Fibroblast of villous mesenchyme (primary cell): ENCODE measurements at regions not wholly inside any gene's neighbourhood (a gene's known extent, or its start where the extent isn't known, plus 50 kb on each side); places are given as distances from the start of the nearest gene placed in this dataset.

Experiments
- DNase-seq: peaks from one replicate; pipeline ENCODE4 v3.0.0-alpha.2; 2010; ENCODE audit warnings: low read depth
- H3K4me3 ChIP-seq: 2 replicates; pipeline ENCODE4 v1.5.1; 2011; ENCODE audit warnings: low read depth, mild to moderate bottlenecking, low read length
- CTCF ChIP-seq: IDR thresholded peaks from 2 replicates; pipeline ENCODE4 v1.5.1; 2012; ENCODE audit warnings: low read depth, mild to moderate bottlenecking, low read length; ENCODE audit not compliant: insufficient read depth

DNA sequence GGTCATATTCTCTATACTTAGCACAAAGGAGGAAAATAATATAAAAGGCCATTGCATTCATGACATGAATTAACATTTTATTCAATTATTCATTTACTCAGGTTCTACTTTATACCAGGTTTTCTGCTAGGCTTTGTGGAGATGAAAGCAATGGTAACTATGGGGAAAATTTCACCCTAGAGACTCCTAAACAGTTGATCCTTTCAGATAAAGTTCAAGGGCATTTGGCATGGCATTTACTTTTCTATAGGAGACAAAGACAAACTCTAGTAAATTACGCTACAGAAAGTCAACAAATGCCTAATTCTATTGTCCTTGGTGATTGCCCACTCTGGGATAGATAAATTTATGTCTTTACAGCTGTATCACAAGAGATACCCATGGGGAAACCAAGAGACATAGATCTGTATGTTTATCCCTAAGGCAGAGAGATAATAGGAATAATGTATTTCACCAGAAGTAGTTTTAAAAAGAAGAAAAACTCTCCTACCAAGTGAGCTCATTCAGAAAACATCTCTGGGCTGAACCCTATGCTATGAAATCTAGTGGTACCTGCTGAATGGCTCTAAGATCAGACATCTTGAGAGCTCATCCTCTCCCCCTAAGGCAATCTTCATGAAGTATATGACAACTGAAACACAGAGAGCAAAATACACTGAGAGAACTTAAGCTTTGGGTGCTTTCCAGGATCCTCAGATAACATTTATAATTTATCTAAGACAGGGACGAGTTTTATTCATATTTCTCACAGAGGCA is 316.7 kb downstream of the ANTXR2 start:
- no peak for TF ChIP-seq CTCF
- no peak for DNase-seq
- H3K4me3 ChIP-seq, result no peak overlapping the region

DNA sequence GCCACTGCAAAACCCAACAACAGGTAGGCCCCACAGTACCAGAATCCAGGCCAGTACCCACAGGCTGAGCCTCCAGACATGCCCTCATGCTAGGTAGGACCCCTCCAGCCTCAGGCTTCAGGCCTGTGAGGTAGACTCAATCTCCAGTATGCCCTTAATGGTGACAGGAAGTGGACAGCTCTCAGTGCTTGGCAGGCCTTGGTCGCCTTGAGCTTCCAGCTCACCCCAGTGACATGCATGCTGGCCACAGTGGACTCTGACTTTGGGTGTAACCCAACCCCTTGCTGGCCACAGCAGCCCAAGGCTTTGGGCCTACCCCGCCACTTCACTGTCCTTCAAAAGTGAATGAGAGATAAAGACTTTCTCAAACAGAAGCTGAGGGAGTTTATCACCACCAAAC is 324.2 kb downstream of the ANTXR2 start:
- H3K4me3 ChIP-seq, result no peak overlapping the region
- no peak for DNase-seq
- no peak for TF ChIP-seq CTCF

- TF ChIP-seq CTCF, result no peak
- no peak for DNase-seq
- no peak overlapping the region for H3K4me3 ChIP-seq
These were observed 325.8 kb downstream of the ANTXR2 start for GRCh38 chr4:79747252-79747651.

GRCh38 chr4:79743014-79743413 is 330.0 kb downstream of the ANTXR2 start:
- no peak for TF ChIP-seq CTCF
- no peak for DNase-seq
- H3K4me3 ChIP-seq, result no peak overlapping the region

DNA sequence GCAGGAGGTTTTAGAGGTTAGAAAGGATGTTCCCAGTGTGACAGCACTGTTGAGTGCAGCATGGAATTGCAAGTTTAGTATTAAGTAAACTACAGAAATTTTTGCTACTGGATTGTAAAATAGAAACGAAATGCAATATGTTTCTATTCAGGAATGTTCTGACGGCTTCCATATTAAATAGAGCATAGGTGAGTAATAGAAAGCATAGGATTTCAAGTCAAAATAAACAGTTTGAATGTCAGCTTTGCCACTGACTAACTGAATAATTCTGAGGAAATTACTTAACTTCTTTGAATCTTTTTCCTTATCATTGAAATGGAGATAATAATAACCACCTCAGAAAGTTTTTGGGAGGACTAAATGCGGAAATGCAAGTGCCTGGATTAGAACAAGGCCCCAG is 331.9 kb upstream of the GK2 start:
- H3K4me3 ChIP-seq, result no peak overlapping the region
- TF ChIP-seq CTCF, result no peak
- DNase-seq, result no peak

- TF ChIP-seq CTCF, result no peak
- no peak overlapping the region for H3K4me3 ChIP-seq
- DNase-seq, result no peak
These were observed 315.5 kb upstream of the GK2 start for GRCh38 chr4:79723507-79723906.

DNA sequence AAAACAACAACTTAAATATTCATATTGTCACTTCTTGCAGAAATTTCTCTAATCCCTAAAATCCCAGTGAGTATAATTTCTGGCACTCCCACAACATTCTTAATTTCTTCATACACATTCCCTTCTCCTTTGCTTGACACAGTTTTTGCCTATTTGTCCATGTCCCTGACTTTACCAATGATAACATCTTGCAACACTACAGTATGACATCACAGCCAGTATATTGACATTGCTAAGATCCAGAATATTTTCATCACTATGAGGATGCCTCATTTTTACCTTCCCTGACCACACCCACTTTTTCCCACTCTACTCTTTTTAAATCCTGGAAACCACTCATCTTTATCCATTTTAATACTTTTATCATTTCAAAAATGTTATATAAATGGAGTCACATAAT is 292.3 kb upstream of the GK2 start:
- no peak for DNase-seq
- TF ChIP-seq CTCF, result no peak
- H3K4me3 ChIP-seq, result no peak overlapping the region
